HepG2 (cell line): ENCODE measurements at regions not wholly inside any gene's neighbourhood (a gene's known extent, or its start where the extent isn't known, plus 50 kb on each side); places are given as distances from the start of the nearest gene placed in this dataset.

Source experiments
- DMAP1 ChIP-seq: IDR thresholded peaks from 2 replicates; pipeline ENCODE4 v1.6.1; 2016
- GABPA ChIP-seq, 2 experiments: IDR thresholded peaks; 2 replicates each; pipeline ENCODE4 v1.6.1; 2011 to 2016; ENCODE audit warnings: low read depth in 2 of 2, low read length in 1 of 2, missing biosample characterization in 1 of 2, missing genetic modification characterization in 1 of 2
- HCFC1 ChIP-seq: fragments of 150-350 bp; IDR thresholded peaks from 2 replicates; pipeline ENCODE4 v1.6.1; 2014; ENCODE audit warnings: low read depth, low read length
- RBAK ChIP-seq: sonication (generic); formaldehyde crosslinking; IDR thresholded peaks from 2 replicates; pipeline ENCODE4 v1.5.1; 2020; ENCODE audit warnings: mild to moderate bottlenecking, missing genetic modification reagents
- SP140L ChIP-seq: sonication (generic); formaldehyde crosslinking; IDR thresholded peaks from 2 replicates; pipeline ENCODE4 v1.4.0; 2020; ENCODE audit warnings: missing genetic modification reagents, borderline replicate concordance
- TAF1 ChIP-seq: sonication (generic); formaldehyde crosslinking; IDR thresholded peaks from 2 replicates; pipeline ENCODE4 v1.4.0; 2020; ENCODE audit warnings: missing genetic modification reagents
- TBX2 ChIP-seq: sonication (generic); formaldehyde crosslinking; IDR thresholded peaks from 2 replicates; pipeline ENCODE4 v1.5.0; 2020; ENCODE audit warnings: missing genetic modification reagents, mild to moderate bottlenecking, borderline replicate concordance
- ZNF263 ChIP-seq: sonication (generic); formaldehyde crosslinking; IDR thresholded peaks from 2 replicates; pipeline ENCODE4 v1.4.0; 2020; ENCODE audit warnings: missing genetic modification reagents
- ZNF839 ChIP-seq: sonication (generic); formaldehyde crosslinking; IDR thresholded peaks from 2 replicates; pipeline ENCODE4 v1.4.0; 2020; ENCODE audit warnings: missing genetic modification reagents, mild to moderate bottlenecking, borderline replicate concordance
- ZSCAN29 ChIP-seq: sonication (generic); formaldehyde crosslinking; conservative IDR thresholded peaks from 2 replicates; pipeline ENCODE4 v1.4.0; 2020; ENCODE audit warnings: mild to moderate bottlenecking, missing genetic modification reagents
- TF ChIP-seq, protein P1 (sequence below): sonication (generic); formaldehyde crosslinking; IDR thresholded peaks from 2 replicates; pipeline ENCODE4 v1.5.0; 2020; ENCODE audit warnings: mild to moderate bottlenecking, missing genetic modification reagents, moderate library complexity

DNA sequence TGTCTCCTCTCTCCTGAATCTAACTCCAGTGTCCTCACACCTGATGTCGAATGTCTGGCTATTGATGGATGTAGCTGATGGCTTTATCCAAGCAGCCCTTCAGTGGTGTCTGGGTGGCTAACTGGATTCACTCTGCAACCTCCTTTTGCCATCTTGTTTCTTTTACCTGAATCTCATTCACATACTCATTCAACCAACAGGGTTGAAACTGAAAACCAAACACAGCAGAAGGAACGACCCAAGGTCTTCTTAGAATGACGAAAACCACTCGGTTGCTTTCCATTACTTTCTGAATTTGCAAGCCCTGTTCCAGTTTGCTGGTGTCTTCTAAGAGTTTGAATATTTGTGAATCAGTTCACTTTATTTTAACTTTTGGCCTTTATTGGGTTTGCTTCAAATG, 424.3 kb upstream of the CXADR start:
- TF ChIP-seq, protein P1, sequence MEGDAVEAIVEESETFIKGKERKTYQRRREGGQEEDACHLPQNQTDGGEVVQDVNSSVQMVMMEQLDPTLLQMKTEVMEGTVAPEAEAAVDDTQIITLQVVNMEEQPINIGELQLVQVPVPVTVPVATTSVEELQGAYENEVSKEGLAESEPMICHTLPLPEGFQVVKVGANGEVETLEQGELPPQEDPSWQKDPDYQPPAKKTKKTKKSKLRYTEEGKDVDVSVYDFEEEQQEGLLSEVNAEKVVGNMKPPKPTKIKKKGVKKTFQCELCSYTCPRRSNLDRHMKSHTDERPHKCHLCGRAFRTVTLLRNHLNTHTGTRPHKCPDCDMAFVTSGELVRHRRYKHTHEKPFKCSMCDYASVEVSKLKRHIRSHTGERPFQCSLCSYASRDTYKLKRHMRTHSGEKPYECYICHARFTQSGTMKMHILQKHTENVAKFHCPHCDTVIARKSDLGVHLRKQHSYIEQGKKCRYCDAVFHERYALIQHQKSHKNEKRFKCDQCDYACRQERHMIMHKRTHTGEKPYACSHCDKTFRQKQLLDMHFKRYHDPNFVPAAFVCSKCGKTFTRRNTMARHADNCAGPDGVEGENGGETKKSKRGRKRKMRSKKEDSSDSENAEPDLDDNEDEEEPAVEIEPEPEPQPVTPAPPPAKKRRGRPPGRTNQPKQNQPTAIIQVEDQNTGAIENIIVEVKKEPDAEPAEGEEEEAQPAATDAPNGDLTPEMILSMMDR (CRISPR knock-in tag), result no peak
- TF ChIP-seq ZNF839 (CRISPR knock-in tag) (no peak), DMAP1 (no peak), ZNF263 (CRISPR knock-in tag) (no peak), TBX2 (CRISPR knock-in tag) (no peak), ZSCAN29 (no peak), HCFC1 (no peak), SP140L (CRISPR knock-in tag) (no peak), GABPA (IDR thresholded peaks at IDR 0.05; ENCODE audit: low read depth, low read length) (no peak), GABPA (CRISPR knock-in tag; IDR thresholded peaks at IDR 0.05; ENCODE audit: low read depth) (no peak), TAF1 (CRISPR knock-in tag) (no peak), RBAK (CRISPR knock-in tag) (no peak)
